ENCODE measurements at regions not wholly inside any gene's neighbourhood (a gene's known extent, or its start where the extent isn't known, plus 50 kb on each side); places are given as distances from the start of the nearest gene placed in this dataset.

DNA sequence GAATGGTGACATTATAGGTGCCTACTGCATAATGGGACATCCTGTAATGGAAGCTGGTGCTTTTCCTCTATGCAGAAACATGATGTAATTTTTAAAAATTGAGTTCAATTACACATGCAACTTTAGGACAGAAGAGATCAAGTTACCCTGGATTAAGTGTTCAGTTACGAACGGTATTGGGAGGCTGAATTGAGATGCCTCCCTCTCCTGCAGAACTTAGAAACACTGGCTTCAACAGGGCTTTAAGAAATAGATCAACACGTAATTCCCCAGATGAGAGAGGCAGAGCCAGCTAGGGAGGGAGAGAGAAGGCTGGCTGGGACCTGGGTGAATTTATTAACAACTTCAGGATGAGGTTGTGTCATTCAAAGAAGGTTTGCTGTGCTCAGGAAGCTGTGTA lies 232.8 kb downstream of the CDH26 start:
- H3K36me3 ChIP-seq (ENCODE audit: control insufficient read depth, insufficient read depth, low read length) = no peaks in the 10 kb centered on the region
- WGBS, 2 experiments (ENCODE audit: extremely low coverage in 2 of 2, insufficient read length in 1 of 2) = no CpG with 5 or more reads among the region's 3 CpGs
- no peaks in the 10 kb centered on the region for H3K9me1 ChIP-seq (ENCODE audit: insufficient read depth, low read length)
- H2BK5ac ChIP-seq (ENCODE audit: low read depth, low read length, poor library complexity, severe bottlenecking) = no peak overlapping the region
- no peak overlapping the region for H4K5ac ChIP-seq (ENCODE audit: low read depth, low read length)
- no peak overlapping the region for H4K8ac ChIP-seq (ENCODE audit: low read depth in 2 of 2, low read length in 2 of 2)
- no peak overlapping the region for H2BK20ac ChIP-seq (ENCODE audit: low read depth, low read length)
- no peak overlapping the region for H2AK5ac ChIP-seq (ENCODE audit: low read depth, low read length)
- intact Hi-C loops (cut with micrococcal nuclease) (no loop called here), dilution Hi-C loops (cut with HindIII; ENCODE audit: low sequenced_read_pairs, unreplicated experiment) (no loop called here), in situ Hi-C loops (cut with MboI; ENCODE audit: low sequenced_read_pairs) (no loop called here)
- no peak overlapping the region for H3K27ac ChIP-seq (ENCODE audit: insufficient read depth, low read length)
- no peak overlapping the region for H3K23ac ChIP-seq (ENCODE audit: low read depth, low read length)
- H3K4me1 ChIP-seq (ENCODE audit: control insufficient read depth, insufficient read depth, low read length) = no peaks in the 10 kb centered on the region
- no peak overlapping the region for H2AFZ ChIP-seq (replicated peaks; ENCODE audit: low read length, poor library complexity)
- ChIA-PET POLR2A (ENCODE audit: unreplicated experiment) (no interaction called here), CTCF (no interaction called here)
- H2AK9ac ChIP-seq (replicated peaks; ENCODE audit: low read depth, low read length, poor library complexity) = no peak overlapping the region
- H4K91ac ChIP-seq (ENCODE audit: insufficient read depth, low read depth, low read length) = no peak overlapping the region
- H3K4me3 ChIP-seq (ENCODE audit: insufficient read depth, low read depth, low read length) = no peak overlapping the region
- TF ChIP-seq MAFK (IDR thresholded peaks at IDR 0.05; ENCODE audit: low read depth, low read length) (no peak), POLR2A (IDR thresholded peaks at IDR 0.05; ENCODE audit: low read depth, low read length) (no peak), MAZ (IDR thresholded peaks at IDR 0.05; ENCODE audit: borderline replicate concordance, low read depth, low read length) (no peak)
- TF ChIP-seq, protein P1, sequence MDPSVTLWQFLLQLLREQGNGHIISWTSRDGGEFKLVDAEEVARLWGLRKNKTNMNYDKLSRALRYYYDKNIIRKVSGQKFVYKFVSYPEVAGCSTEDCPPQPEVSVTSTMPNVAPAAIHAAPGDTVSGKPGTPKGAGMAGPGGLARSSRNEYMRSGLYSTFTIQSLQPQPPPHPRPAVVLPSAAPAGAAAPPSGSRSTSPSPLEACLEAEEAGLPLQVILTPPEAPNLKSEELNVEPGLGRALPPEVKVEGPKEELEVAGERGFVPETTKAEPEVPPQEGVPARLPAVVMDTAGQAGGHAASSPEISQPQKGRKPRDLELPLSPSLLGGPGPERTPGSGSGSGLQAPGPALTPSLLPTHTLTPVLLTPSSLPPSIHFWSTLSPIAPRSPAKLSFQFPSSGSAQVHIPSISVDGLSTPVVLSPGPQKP (IDR thresholded peaks at IDR 0.05; ENCODE audit: borderline replicate concordance, low read depth, low read length) = no peak
- BruUV-seq (replicated peaks) = no TSS peak
- H3K27me3 ChIP-seq (ENCODE audit: control insufficient read depth, insufficient read depth, low read length) = no peaks in the 10 kb centered on the region
- H3K9me3 ChIP-seq (ENCODE audit: control insufficient read depth, insufficient read depth, low read length) = no peaks in the 10 kb centered on the region
- ATAC-seq (ENCODE audit: low read depth) (no peak), DNase-seq (no peak)
- no peaks in the 10 kb centered on the region for H3K79me1 ChIP-seq (ENCODE audit: low read depth in 1 of 2, low read length in 2 of 2)
- no peak overlapping the region for H3K4ac ChIP-seq (ENCODE audit: low read depth, low read length)
- H4K20me1 ChIP-seq (ENCODE audit: insufficient read depth, low read length) = no peaks in the 10 kb centered on the region
- H3K9ac ChIP-seq (ENCODE audit: low read depth, low read length) = no peak overlapping the region
- H3K56ac ChIP-seq (ENCODE audit: extremely low read depth, insufficient read depth, low read length) = no peak overlapping the region
- no peak overlapping the region for H2BK120ac ChIP-seq (ENCODE audit: low read depth, low read length)
- H2BK15ac ChIP-seq (ENCODE audit: low read depth, low read length) = no peak overlapping the region
- H3K4me2 ChIP-seq (ENCODE audit: low read depth, low read length) = no peak overlapping the region
- no peak overlapping the region for H3K18ac ChIP-seq (ENCODE audit: low read depth, low read length)
- no peak overlapping the region for H3K14ac ChIP-seq (replicated peaks; ENCODE audit: low read depth, low read length)
